HG03571 (cell line): ENCODE measurements at regions not wholly inside any gene's neighbourhood (a gene's known extent, or its start where the extent isn't known, plus 50 kb on each side); places are given as distances from the start of the nearest gene placed in this dataset.
"Not testable (repeated sequence)": the region's sequence is repeated elsewhere in the genome, so short reads cannot be mapped to it uniquely, and the experiment has no call there.

Experiments
- ATAC-seq: cut with Tn5 transposase; IDR thresholded peaks from one replicate; pipeline ENCODE4 v1.9.1; 2021; ENCODE audit not compliant: unreplicated experiment

- ATAC-seq = no peak
Observed at GRCh38 chr16:22624800-22625533, 114.3 kb downstream of the NPIPB5 start.

- ATAC-seq = no peak
Observed at GRCh38 chr16:22625967-22626366, 115.3 kb downstream of the NPIPB5 start.

- no peak for ATAC-seq
Observed at GRCh38 chr16:22627043-22627442, 116.4 kb downstream of the NPIPB5 start.

GRCh38 chr16:22628994-22629393, 118.3 kb downstream of the NPIPB5 start:
- no peak for ATAC-seq

- no peak for ATAC-seq
Observed at GRCh38 chr16:22630242-22630641, 119.6 kb downstream of the NPIPB5 start.

- ATAC-seq = no peak
Observed at GRCh38 chr16:22631264-22631663, 120.6 kb downstream of the NPIPB5 start.

GRCh38 chr16:22632606-22633005, 121.9 kb downstream of the NPIPB5 start:
- ATAC-seq = no peak

GRCh38 chr16:22633280-22633679, 122.6 kb downstream of the NPIPB5 start:
- no peak for ATAC-seq

- no peak for ATAC-seq
Observed at GRCh38 chr16:22633799-22634198, 123.1 kb downstream of the NPIPB5 start.

- no peak for ATAC-seq
Observed at GRCh38 chr16:22634954-22635353, 124.3 kb downstream of the NPIPB5 start.

GRCh38 chr16:22635357-22635761, 124.7 kb downstream of the NPIPB5 start:
- no peak for ATAC-seq

GRCh38 chr16:22635801-22636200, 125.1 kb downstream of the NPIPB5 start:
- ATAC-seq = no peak

GRCh38 chr16:22638393-22639206, 127.9 kb downstream of the NPIPB5 start:
- ATAC-seq = no peak

GRCh38 chr16:22641131-22641628, 130.5 kb downstream of the NPIPB5 start:
- no peak for ATAC-seq

GRCh38 chr16:22642416-22643088, 131.9 kb downstream of the NPIPB5 start:
- no peak for ATAC-seq

GRCh38 chr16:22643203-22643602, 132.5 kb downstream of the NPIPB5 start:
- not testable (repeated sequence) for ATAC-seq

- no peak for ATAC-seq
Observed at GRCh38 chr16:22643886-22644285, 133.2 kb downstream of the NPIPB5 start.

- ATAC-seq = no peak
Observed at GRCh38 chr16:22645868-22646267, 135.2 kb downstream of the NPIPB5 start.

- no peak for ATAC-seq
Observed at GRCh38 chr16:22646948-22647556, 136.4 kb downstream of the NPIPB5 start.

GRCh38 chr16:22648141-22648540, 137.4 kb downstream of the NPIPB5 start:
- no peak for ATAC-seq

GRCh38 chr16:22648941-22649340, 138.2 kb downstream of the NPIPB5 start:
- no peak for ATAC-seq
